HL-60 (cell line): ENCODE measurements at regions not wholly inside any gene's neighbourhood (a gene's known extent, or its start where the extent isn't known, plus 50 kb on each side); places are given as distances from the start of the nearest gene placed in this dataset.

Source experiments
- POLR2AphosphoS5 ChIP-seq: IDR thresholded peaks from 2 replicates; pipeline ENCODE4 v1.6.1; 2012; ENCODE audit warnings: low read depth
- TF ChIP-seq, protein P1 (sequence below): IDR thresholded peaks from one replicate; pipeline ENCODE4 v1.5.1; 2011; ENCODE audit warnings: low read length, control low read depth, inconsistent platforms; ENCODE audit not compliant: insufficient read depth

DNA sequence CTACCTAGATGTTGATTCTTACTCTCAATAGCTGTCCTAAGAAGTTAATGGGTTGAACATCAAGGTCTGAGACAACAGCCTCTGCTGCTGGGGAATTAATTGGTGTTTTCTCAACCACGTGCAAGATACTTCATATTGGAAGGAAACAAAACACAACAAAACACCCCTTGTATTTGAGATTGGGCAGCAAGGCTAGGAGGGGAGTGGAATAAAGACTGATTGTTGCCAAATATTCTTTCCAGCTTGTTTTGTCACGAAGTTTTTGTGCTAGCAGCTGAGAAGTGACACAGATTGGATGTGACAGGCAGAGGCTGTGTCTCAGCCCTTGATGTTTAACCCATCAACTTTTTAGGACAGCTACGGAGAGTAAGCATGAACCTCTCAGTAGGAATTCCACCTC lies 808.4 kb downstream of the IGSF11 start:
- TF ChIP-seq, protein P1, sequence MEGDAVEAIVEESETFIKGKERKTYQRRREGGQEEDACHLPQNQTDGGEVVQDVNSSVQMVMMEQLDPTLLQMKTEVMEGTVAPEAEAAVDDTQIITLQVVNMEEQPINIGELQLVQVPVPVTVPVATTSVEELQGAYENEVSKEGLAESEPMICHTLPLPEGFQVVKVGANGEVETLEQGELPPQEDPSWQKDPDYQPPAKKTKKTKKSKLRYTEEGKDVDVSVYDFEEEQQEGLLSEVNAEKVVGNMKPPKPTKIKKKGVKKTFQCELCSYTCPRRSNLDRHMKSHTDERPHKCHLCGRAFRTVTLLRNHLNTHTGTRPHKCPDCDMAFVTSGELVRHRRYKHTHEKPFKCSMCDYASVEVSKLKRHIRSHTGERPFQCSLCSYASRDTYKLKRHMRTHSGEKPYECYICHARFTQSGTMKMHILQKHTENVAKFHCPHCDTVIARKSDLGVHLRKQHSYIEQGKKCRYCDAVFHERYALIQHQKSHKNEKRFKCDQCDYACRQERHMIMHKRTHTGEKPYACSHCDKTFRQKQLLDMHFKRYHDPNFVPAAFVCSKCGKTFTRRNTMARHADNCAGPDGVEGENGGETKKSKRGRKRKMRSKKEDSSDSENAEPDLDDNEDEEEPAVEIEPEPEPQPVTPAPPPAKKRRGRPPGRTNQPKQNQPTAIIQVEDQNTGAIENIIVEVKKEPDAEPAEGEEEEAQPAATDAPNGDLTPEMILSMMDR: no peak
- TF ChIP-seq POLR2AphosphoS5: no peak
